GM18861 (cell line): ENCODE measurements at regions not wholly inside any gene's neighbourhood (a gene's known extent, or its start where the extent isn't known, plus 50 kb on each side); places are given as distances from the start of the nearest gene placed in this dataset.

ENCODE experiments used
- ATAC-seq: cut with Tn5 transposase; IDR thresholded peaks from one replicate; pipeline ENCODE4 v1.9.1; 2021; ENCODE audit not compliant: unreplicated experiment

DNA sequence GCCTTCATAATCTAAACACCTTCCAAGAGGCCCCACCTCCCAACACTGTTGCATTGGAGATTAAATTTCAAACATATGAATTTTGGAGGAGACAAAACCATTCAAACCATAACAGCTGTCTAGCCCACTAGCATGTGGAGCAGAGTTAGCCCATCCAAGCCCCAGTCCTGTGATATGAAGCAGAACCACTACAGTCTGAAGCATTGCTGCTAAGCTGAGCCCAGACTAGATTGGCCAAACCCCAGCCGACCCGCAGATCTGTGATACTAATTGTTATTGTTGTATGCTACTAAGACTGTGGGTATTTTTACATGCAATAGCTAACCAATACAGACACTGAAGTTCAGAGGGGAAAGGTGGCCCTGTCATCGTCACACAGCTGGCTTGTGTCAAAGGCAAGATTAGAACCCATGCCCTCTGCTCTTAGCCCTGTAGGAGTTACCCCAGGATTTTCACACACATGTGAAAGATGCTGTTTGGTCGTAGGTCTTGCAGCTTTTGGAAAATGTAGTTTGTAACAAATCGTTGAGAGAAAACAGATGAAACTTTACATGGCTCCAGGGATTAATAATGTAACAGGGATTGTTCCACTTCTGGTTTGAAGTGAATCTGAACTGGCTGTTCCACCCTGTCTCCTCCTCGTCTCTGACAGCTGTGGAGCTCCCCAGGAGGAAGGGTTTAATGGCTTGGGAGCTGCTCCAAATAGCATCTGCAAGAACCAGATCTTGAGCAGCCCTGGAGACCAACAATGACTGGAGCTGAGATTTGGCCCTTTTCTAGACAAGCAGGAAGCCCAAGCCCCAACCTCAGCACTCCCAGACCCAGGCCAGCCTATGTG lies 517.5 kb downstream of the MID1IP1 start:
- no peak for ATAC-seq

DNA sequence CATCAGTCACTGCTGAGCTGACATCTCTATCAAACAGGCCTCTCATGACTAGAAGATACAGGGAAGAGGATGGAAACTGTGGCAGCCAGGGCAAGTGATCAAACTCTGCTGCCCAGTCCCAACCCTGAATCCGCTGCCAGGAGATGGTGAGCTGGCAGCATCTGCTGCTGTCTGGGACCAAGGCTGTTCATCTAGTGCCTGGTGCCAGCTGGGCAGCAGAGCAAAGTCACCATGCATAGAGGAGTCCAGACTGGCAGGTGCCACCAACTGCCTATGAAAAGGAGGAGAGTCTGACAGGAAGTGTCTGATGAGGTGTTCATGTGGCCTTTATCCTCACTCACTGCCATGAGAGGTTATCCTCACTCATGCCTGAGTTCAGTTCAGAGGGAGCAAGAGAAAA lies 518.9 kb downstream of the MID1IP1 start:
- ATAC-seq: no peak

- no peak for ATAC-seq
Observed at GRCh38 chrX:39322496-39322895, 521.2 kb downstream of the MID1IP1 start.

GRCh38 chrX:39324233-39324930 lies 523.1 kb downstream of the MID1IP1 start:
- ATAC-seq: no peak

GRCh38 chrX:39327255-39327654 lies 526.0 kb downstream of the MID1IP1 start:
- no peak for ATAC-seq

DNA sequence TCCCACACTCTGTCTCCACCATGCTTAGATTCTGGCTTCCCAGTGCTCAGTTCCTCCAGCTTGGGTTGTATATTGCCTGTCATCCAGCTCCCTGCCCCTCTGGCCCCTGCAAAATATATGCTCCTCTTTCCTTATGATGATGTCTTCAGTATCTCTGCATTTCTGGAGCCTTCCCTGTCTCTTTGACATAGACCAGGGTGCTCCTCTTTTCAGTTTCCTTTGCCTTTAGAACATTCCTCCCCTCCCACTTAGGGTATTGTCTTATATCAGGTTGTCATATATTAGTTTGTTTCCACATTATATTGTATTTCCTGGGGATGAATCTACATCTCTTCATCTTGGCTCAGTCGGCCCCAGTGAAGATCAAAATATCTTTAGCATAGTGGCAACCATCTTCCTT lies 526.4 kb downstream of the MID1IP1 start:
- no peak for ATAC-seq

DNA sequence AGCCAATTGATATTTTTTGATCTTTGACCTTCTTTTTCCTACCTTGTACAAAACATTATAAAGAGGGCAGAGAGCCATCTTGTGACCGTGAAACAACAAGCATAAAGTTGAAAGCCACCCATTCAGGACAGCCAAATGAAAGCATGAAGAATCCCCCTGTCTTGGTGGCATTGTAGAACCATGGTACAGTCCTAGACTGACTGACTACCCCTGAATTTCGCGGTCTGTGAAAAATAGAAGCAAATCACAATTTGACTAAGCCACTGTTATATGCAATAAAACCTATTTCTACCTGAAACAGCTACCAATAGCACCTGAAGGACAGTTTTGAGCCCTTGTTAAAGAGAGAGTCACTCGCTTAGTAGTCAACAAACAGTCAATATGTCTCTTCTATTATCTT lies 527.4 kb downstream of the MID1IP1 start:
- no peak for ATAC-seq

DNA sequence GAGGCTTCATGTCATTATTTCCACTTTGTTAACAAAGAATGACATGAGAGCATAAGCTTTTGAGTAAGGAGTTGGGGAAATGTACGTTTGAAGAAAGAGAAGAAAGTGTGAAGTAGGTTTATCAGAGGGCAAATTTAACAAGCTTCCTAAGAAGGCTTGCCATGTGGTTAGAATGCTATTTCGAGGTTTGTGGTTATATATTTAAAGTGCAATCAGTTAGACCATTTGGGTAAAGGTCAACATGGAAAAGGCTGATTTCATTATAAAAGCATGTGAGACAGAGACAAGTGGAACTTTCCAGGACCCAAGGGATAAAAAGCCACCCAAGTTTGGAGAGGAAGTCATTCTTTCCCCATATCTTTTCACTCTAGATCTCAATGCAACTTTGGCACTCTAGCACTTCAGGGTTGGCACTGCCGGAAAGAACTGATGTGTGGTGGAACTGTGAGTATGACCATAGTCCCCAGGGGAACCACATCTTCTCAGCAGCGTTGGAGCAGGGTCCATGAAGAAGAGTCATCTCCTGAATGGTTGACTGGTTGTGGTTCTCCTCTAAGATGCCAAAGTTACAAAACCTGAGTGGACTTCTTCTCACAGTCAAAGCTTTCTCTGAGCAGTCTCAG lies 529.9 kb downstream of the MID1IP1 start:
- ATAC-seq: peak; percentile 74

DNA sequence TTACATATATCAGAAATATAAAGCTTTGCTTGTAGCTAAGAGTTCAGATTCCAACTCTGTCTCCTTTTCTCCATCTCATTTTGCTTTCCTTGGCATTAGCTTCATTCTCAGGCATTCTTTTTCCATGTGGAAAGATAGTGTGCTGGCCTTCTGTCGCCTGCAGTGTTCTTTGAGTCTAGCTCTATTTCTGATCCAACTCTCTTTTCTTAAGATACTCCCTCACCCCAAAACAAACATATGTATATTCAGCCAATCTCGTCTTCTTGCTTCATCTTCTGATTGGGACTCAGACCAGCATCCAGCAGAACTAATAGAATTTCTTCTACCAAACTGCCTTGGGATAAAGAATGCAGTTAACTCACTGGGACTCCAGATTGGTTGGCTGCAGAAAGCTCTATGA lies 532.2 kb downstream of the MID1IP1 start:
- ATAC-seq: no peak

GRCh38 chrX:39335513-39336235 lies 534.4 kb downstream of the MID1IP1 start:
- ATAC-seq: no peak

DNA sequence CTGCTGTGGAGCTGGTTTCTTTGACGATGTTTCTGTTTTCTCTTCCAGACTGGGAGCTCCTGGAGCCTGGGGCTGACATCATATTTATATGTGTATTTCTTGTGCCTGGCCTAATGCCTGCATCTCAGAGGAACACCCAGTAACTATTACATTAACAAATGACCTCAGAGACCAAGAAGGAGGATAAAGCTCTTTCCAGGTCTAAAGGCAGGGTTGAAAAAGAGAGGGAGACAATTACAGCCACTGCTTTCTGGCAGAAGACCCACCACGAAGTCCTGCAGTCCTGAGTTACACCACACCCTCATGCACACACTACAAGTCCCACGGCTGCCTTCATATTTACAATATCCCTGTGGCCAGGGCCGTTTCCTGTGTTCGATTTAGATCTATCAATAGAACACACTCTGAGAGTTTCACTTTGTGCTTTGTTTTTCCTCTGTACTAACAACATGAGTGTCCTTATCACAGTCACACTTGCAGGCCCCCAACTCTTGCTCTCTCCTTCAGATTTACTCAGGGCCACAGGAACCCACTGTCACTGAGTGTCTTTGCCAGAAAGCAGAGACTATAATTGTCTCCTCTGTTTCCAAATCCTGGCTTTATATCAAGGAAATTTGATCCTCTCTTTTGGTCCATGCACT lies 535.5 kb downstream of the MID1IP1 start:
- peak; percentile 76 for ATAC-seq

DNA sequence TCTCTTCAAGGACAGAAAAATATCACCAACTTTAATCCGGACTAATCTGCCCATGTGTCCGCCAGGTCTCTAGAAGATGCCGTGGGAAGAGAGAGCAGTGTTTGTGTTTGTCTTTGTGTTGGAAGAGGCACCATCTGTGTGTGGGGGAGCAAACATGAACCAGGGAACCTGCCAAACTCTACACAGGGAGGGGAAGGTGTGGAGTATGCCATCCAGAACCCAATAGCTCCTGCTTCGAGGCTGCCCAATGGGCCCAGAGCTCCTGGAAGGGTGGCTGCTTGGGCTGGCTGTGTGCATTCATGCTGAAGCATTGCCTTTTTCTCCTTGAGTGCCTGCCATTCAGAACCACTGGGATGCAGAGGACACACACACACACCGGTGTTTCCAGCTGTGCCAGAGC lies 536.2 kb downstream of the MID1IP1 start:
- no peak for ATAC-seq

- no peak for ATAC-seq
Observed at GRCh38 chrX:39338583-39338982, 537.3 kb downstream of the MID1IP1 start.

- no peak for ATAC-seq
Observed at GRCh38 chrX:39356119-39356807, 555.0 kb downstream of the MID1IP1 start.

GRCh38 chrX:39360101-39360500 lies 558.8 kb downstream of the MID1IP1 start:
- ATAC-seq: no peak

DNA sequence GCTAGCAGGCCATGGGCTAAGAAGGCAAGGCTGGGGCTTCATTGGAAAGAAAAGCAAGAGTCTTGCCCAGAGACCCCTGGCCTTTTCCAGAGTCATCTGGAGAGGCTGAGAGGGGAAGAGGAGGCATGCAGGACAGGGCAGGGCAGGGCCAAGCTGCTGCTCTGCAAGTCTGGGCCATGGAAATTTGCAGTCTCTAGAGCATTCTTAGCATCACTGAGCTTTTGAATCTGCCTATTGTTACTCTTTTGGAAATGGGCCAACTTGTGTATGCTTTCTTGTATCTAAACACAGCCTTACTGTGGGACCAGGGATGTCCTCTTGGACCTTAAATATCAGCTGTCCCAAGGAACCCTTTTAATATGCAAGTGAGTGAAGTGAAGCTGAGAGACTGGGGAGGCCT lies 560.5 kb downstream of the MID1IP1 start:
- no peak for ATAC-seq

GRCh38 chrX:39367416-39367815 lies 566.2 kb downstream of the MID1IP1 start:
- ATAC-seq: no peak

- no peak for ATAC-seq
Observed at GRCh38 chrX:39372115-39372514, 570.9 kb downstream of the MID1IP1 start.

DNA sequence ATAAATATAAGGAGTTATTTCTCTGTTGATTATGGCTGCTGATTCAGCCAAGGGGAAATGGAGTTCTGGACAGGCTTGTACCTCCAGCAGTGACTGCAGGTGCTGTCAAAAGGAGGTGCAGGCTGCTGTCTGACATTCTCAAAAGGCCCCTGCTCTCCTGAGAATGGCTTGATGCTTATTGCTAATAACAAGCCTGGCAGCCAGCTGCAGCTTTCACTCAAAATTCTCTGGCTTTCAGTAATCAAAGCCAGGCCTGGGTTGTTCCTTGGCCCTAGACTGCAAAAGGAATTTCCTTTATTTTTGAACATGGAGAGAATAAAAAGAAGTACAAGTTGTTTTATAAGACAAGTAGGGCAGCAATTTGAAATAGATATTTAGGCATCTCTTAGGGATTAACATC lies 575.9 kb downstream of the MID1IP1 start:
- ATAC-seq: no peak

GRCh38 chrX:39377773-39378172 lies 576.5 kb downstream of the MID1IP1 start:
- ATAC-seq: no peak
